ENCODE measurements at regions not wholly inside any gene's neighbourhood (a gene's known extent, or its start where the extent isn't known, plus 50 kb on each side); places are given as distances from the start of the nearest gene placed in this dataset.

GRCh38 chr6:124877468-124877867 is 84.8 kb upstream of the RNF217 start:
- DNase-seq (ENCODE audit: low spot score in 2 of 2), result no peak
- TF ChIP-seq EP300 (IDR thresholded peaks at IDR 0.05) (no peak), CTCF (IDR thresholded peaks at IDR 0.05) (no peak), POLR2AphosphoS5 (IDR thresholded peaks at IDR 0.05) (no peak), POLR2A (IDR thresholded peaks at IDR 0.05) (no peak)
- Histone ChIP-seq H3K4me3 (no peak overlapping the region), H3K27ac (no peak overlapping the region), H3K27me3 (no peaks in the 10 kb centered on the region), H3K36me3 (no peaks in the 10 kb centered on the region), H3K9me3 (no peaks in the 10 kb centered on the region), H3K4me1 (peaks cover 11% of the 10 kb centered on the region)
- WGBS, result 62% methylated on average over 3 of the region's 3 CpGs

- H3K27me3 ChIP-seq, result no peaks in the 10 kb centered on the region
- no peak overlapping the region for H3K4me3 ChIP-seq
- no peak for DNase-seq (ENCODE audit: low spot score in 2 of 2)
- WGBS, result 87% methylated on average over 4 of the region's 4 CpGs
- H3K4me1 ChIP-seq, result peaks cover 22% of the 10 kb centered on the region
- H3K9me3 ChIP-seq, result no peaks in the 10 kb centered on the region
- H3K36me3 ChIP-seq, result no peaks in the 10 kb centered on the region
- no peak for TF ChIP-seq EP300 (IDR thresholded peaks at IDR 0.05)
- TF ChIP-seq POLR2AphosphoS5 (IDR thresholded peaks at IDR 0.05), result no peak
- no peak for TF ChIP-seq CTCF (IDR thresholded peaks at IDR 0.05)
- no peak for TF ChIP-seq POLR2A (IDR thresholded peaks at IDR 0.05)
- no peak overlapping the region for H3K27ac ChIP-seq
Observed at GRCh38 chr6:124879110-124879991, 82.9 kb upstream of the RNF217 start.

DNA sequence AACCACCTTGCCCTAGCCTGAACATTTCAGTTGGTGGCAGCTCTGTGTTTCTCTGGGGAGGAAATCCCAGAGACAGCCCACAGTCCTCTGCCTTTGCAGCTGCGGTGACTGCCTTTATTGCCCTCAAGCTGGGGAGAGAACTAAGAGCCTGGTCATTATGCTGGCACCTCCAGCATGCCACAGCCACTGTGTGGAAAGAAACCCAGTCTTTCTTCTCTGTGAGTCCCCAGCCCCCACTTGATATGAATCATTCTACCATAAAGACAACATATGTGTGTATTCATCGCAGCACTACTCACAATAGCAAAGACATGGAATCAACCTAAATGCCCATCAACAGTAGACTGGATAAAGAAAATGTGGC is 82.3 kb upstream of the RNF217 start:
- Histone ChIP-seq H3K4me1 (peaks cover 22% of the 10 kb centered on the region), H3K9me3 (no peaks in the 10 kb centered on the region), H3K4me3 (no peak overlapping the region), H3K27ac (no peak overlapping the region), H3K36me3 (no peaks in the 10 kb centered on the region), H3K27me3 (no peaks in the 10 kb centered on the region)
- TF ChIP-seq POLR2AphosphoS5 (IDR thresholded peaks at IDR 0.05) (no peak), POLR2A (IDR thresholded peaks at IDR 0.05) (no peak), CTCF (IDR thresholded peaks at IDR 0.05) (no peak), EP300 (IDR thresholded peaks at IDR 0.05) (no peak)
- 90% methylated on average over 2 of the region's 2 CpGs for WGBS
- DNase-seq (ENCODE audit: low spot score in 2 of 2), result no peak

DNA sequence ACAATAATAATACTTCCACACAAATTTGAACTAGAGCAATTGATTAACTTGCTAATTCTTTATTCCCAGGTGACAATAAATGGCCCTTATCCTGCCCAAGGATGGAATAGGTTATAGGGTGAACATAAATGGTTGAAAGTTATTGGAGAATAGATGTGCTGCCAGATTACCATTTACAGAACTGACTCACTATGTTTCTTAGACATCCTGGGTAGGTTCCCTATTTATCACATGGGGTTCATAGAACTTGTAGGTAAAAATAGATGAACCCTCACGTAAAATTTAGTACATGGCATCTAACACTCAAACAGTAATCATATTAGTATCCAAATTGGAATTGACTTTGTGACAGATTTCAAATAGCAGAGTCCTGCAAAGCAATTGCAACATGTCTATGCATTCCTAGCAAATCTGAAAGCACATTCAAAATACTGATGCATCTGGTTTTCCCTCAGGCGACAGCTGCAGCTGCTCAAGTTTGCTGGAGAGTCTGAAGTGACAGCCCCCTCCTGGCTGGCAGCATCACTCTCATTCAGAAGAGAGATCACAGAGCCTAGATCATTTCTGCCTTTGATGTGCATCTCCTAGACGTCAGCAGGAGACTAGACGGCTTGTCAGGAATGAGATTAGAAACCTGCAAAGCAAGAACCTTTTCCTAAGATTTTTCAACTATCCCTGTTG is 80.2 kb upstream of the RNF217 start:
- Histone ChIP-seq H3K9me3 (no peaks in the 10 kb centered on the region), H3K27ac (peak overlapping the region; percentile 45), H3K27me3 (no peaks in the 10 kb centered on the region), H3K36me3 (no peaks in the 10 kb centered on the region), H3K4me3 (no peak overlapping the region), H3K4me1 (peaks cover 22% of the 10 kb centered on the region)
- DNase-seq (ENCODE audit: low spot score in 2 of 2), result no peak
- WGBS, result 19% methylated on average over 4 of the region's 4 CpGs
- TF ChIP-seq POLR2A (IDR thresholded peaks at IDR 0.05) (no peak), POLR2AphosphoS5 (IDR thresholded peaks at IDR 0.05) (no peak), CTCF (IDR thresholded peaks at IDR 0.05) (no peak), EP300 (IDR thresholded peaks at IDR 0.05) (no peak)
